Esophagus muscularis mucosa (tissue), 4 donors: ENCODE measurements at regions not wholly inside any gene's neighbourhood (a gene's known extent, or its start where the extent isn't known, plus 50 kb on each side); places are given as distances from the start of the nearest gene placed in this dataset.
A peak's percentile ranks its signal among the peaks of the same experiment; 100 is the strongest.

Experiments used
- DNase-seq: peaks from one replicate; pipeline ENCODE4 v3.0.0-alpha.2; 2017; ENCODE audit errors: extremely low spot score
- H3K27ac ChIP-seq, 4 donors: fragments of 200-600 bp; sonication (generic); replicated peaks in 1 of 4; 1 replicate in 3 of 4; 2 replicates in 1 of 4; pipeline ENCODE4 v1.5.1; 2016 to 2019; ENCODE audit warnings: mild to moderate bottlenecking in 1 of 4
- H3K27me3 ChIP-seq, 4 donors: fragments of 200-600 bp; sonication (generic); one replicate each; pipeline versions ENCODE4 v1.5.1 to v1.6.0; 2016 to 2019
- H3K36me3 ChIP-seq, 4 donors: fragments of 200-600 bp; sonication (generic); one replicate each; pipeline ENCODE4 v1.5.1; 2016 to 2019
- H3K4me1 ChIP-seq, 4 donors: fragments of 200-600 bp; sonication (generic); one replicate each; pipeline ENCODE4 v1.5.1; 2016 to 2019
- H3K4me3 ChIP-seq, 4 donors: fragments of 200-600 bp; sonication (generic); 1 replicate in 2 of 4; 2 replicates in 2 of 4; pipeline ENCODE4 v1.5.1; 2016 to 2019; ENCODE audit warnings: mild to moderate bottlenecking in 4 of 4, moderate library complexity in 1 of 4
- H3K9me3 ChIP-seq, 4 donors: fragments of 200-600 bp; sonication (generic); 1 replicate in 3 of 4; 2 replicates in 1 of 4; pipeline ENCODE4 v1.5.1; 2016 to 2019
- EP300 ChIP-seq: sonication (generic); formaldehyde crosslinking; IDR thresholded peaks from one replicate; pipeline ENCODE4 v1.6.1; 2017; ENCODE audit warnings: antibody characterized with exemption
- POLR2A ChIP-seq: fragments of 450-650 bp; IDR thresholded peaks from one replicate; pipeline ENCODE4 v1.6.1; 2017; ENCODE audit warnings: antibody characterized with exemption, moderate library complexity, mild to moderate bottlenecking, low read depth
- POLR2AphosphoS5 ChIP-seq, 2 donors: sonication (generic); formaldehyde crosslinking; IDR thresholded peaks; one replicate each; pipeline ENCODE4 v1.6.1; 2017; ENCODE audit warnings: antibody characterized with exemption in 2 of 2
- WGBS: methylation state at CpG from one replicate; pipeline ENCODE4 v1.1.5; 2018; 5-methylcytosine and 5-hydroxymethylcytosine counted together
- intact Hi-C: fragments of 100-400 bp; cut with DNase I; formaldehyde crosslinking; loops from one replicate; pipeline ENCODE4 v1.15.1; 2023
- TF ChIP-seq, protein P1 (sequence below), 3 experiments: fragments of 200-600 bp in 2 of 3; fragments of 450-650 bp in 1 of 3; sonication (generic) in 2 of 3; IDR thresholded peaks; one replicate each; pipeline ENCODE4 v1.5.1; 2017 to 2019; ENCODE audit warnings: antibody characterized with exemption in 3 of 3, mild to moderate bottlenecking in 2 of 3, moderate library complexity in 1 of 3

DNA sequence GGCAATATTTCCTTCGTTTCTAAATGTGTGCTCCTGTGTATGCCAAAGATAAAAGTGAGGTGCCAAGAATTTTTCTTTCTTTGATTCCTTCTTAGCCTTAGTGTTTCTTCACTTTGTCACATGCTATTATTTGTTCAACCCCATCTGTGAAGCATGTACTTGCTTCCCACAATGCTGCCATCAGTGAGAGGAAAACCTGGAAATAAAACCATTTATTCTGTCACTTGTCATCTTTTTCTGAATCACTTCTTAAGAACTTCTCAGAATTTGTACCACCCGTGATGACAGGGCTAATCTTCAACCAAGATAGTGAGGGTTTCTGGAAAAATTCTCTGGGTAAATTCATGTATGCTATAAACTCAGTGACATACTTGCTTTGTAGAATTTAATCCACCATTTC lies 450.1 kb downstream of the COL12A1 start:
- TF ChIP-seq, protein P1, sequence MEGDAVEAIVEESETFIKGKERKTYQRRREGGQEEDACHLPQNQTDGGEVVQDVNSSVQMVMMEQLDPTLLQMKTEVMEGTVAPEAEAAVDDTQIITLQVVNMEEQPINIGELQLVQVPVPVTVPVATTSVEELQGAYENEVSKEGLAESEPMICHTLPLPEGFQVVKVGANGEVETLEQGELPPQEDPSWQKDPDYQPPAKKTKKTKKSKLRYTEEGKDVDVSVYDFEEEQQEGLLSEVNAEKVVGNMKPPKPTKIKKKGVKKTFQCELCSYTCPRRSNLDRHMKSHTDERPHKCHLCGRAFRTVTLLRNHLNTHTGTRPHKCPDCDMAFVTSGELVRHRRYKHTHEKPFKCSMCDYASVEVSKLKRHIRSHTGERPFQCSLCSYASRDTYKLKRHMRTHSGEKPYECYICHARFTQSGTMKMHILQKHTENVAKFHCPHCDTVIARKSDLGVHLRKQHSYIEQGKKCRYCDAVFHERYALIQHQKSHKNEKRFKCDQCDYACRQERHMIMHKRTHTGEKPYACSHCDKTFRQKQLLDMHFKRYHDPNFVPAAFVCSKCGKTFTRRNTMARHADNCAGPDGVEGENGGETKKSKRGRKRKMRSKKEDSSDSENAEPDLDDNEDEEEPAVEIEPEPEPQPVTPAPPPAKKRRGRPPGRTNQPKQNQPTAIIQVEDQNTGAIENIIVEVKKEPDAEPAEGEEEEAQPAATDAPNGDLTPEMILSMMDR (IDR thresholded peaks at IDR 0.05) = no peak
- TF ChIP-seq EP300 = no peak
- TF ChIP-seq POLR2A = no peak
- TF ChIP-seq POLR2AphosphoS5 (IDR thresholded peaks at IDR 0.05) = no peak
- no peak for DNase-seq
- Histone ChIP-seq H3K36me3 (no peaks in the 10 kb centered on the region), H3K27ac (no peak overlapping the region), H3K4me3 (no peak overlapping the region), H3K27me3 (no peaks in the 10 kb centered on the region), H3K9me3 (no peaks in the 10 kb centered on the region), H3K4me1 (peaks cover 0 to 26% (median 16%) of the 10 kb centered on the region in 4 donors)
- intact Hi-C loops = no loop called here
- WGBS = 69% methylated on average over 2 of the region's 2 CpGs

DNA sequence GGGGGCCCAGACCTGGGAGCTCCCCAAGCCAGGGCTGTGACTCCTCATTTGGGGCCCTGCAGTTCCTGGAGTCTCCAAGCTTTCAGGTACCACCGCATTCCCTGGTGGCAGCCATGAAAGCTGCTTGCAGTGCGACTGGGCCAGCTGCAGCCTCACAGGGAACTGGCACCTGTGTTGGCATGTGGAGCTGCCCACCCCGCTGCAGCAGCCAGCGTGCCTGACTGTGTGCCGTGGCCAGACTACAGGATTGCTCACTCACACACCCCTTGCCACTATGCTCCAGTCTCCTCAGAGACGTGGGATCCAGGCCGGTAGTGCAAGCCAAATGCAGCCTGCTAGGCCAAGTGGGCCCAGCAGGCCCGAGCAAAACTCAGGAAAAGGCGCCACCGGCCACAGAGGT lies 450.7 kb downstream of the COL12A1 start:
- no peaks in the 10 kb centered on the region for H3K27me3 ChIP-seq
- intact Hi-C loops = no loop called here
- WGBS = 97% methylated on average over 7 of the region's 10 CpGs
- H3K4me3 ChIP-seq = no peak overlapping the region
- no peaks in the 10 kb centered on the region for H3K9me3 ChIP-seq
- TF ChIP-seq POLR2AphosphoS5 (IDR thresholded peaks at IDR 0.05) (no peak), EP300 (no peak), POLR2A (no peak)
- TF ChIP-seq, protein P1 (IDR thresholded peaks at IDR 0.05) = no peak
- no peak for DNase-seq
- no peaks in the 10 kb centered on the region for H3K36me3 ChIP-seq
- peaks cover 0 to 29% (median 18%) of the 10 kb centered on the region in 4 donors for H3K4me1 ChIP-seq
- no peak overlapping the region for H3K27ac ChIP-seq

DNA sequence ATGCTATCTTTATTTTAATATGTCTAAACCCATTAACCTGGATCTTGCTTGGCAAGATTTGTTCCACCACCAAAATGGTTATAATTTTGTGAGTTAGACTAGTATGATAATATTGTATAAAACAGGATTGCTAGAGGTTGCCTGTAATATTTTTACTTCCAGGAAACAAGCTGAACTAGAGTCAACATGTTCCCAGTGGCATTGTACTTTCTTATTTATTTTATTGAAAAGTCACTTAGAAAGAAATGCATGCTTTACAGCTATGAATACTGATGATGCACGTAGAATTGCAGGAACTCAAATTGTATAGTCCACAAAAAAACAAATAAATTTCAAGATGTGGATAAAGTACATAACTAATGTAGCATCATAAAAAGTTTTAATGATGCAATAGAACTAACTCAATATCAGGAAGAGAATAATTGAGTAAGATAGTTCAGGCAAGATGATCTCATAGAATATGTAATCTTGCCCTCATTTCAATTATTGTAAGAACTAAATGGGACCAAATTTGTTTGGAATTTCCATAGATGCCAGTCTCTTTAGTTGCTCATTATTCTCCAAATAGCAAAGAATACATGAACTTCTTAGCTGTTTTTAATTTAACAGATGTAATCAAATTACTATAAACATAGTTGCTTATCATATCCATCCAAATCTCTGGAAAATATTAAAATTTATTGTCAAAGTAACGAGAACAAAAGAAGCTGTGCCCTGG lies 451.8 kb downstream of the COL12A1 start:
- Histone ChIP-seq H3K4me3 (no peak overlapping the region), H3K4me1 (peaks cover 0 to 39% (median 22%) of the 10 kb centered on the region in 4 donors), H3K9me3 (no peaks in the 10 kb centered on the region), H3K36me3 (no peaks in the 10 kb centered on the region), H3K27ac (no peak overlapping the region), H3K27me3 (no peaks in the 10 kb centered on the region)
- TF ChIP-seq EP300 (no peak), POLR2A (no peak), POLR2AphosphoS5 (IDR thresholded peaks at IDR 0.05) (no peak)
- TF ChIP-seq, protein P1 (IDR thresholded peaks at IDR 0.05) = no peak
- intact Hi-C loops = no loop called here
- 80% methylated on average over 2 of the region's 2 CpGs for WGBS
- no peak for DNase-seq

DNA sequence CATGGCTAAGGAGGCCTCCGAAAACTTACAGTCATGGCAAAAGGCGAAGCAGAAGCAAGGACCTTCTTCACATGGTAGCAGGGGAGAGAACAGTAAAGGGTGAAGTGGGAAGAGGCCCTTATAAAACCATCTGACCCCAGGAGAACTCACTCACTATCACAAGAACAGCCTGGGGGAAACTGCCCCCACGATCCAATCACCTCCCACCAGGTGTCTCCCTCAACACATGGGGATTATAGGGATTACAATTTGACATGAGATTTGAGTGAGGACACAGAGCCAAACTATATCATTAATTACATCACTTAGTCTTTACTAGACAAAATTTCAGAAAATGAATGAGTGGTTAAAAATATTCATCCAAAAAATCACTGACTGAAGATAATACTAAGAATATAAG lies 453.6 kb downstream of the COL12A1 start:
- no peak for DNase-seq
- no peak overlapping the region for H3K4me3 ChIP-seq
- no peaks in the 10 kb centered on the region for H3K9me3 ChIP-seq
- no peak overlapping the region for H3K27ac ChIP-seq
- 78% methylated on average over 3 of the region's 3 CpGs for WGBS
- H3K36me3 ChIP-seq = no peaks in the 10 kb centered on the region
- H3K27me3 ChIP-seq = no peaks in the 10 kb centered on the region
- intact Hi-C loops = no loop called here
- TF ChIP-seq EP300 (no peak), POLR2AphosphoS5 (IDR thresholded peaks at IDR 0.05) (no peak), POLR2A (no peak)
- TF ChIP-seq, protein P1 (IDR thresholded peaks at IDR 0.05) = peak in 1 of 3 experiments; percentile 11
- peaks cover 0 to 38% (median 18%) of the 10 kb centered on the region in 4 donors for H3K4me1 ChIP-seq

DNA sequence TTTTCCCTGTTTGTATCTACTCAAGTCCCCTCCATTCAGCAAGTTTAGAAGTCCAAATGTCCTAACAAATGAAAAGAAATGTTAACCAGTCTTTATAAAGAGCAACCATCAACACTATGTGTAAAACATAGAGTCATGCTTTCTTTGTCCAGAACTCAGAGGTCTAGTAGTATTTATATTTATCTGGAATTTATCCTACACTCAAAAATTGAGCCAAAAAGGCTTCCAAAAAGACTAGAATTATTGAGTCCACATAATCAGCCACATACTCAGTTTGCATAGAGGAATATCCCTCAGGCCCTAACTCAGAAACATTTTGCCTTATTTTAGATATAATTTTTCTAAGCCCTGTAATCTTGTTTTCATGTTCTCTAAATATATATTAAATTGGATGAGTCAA lies 455.0 kb downstream of the COL12A1 start:
- H3K9me3 ChIP-seq = no peaks in the 10 kb centered on the region

More for the DNA sequence above, 455.0 kb downstream of the COL12A1 start:
- intact Hi-C loops = no loop called here
- Histone ChIP-seq H3K4me1 (peaks cover 0 to 23% (median 9%) of the 10 kb centered on the region in 4 donors), H3K36me3 (no peaks in the 10 kb centered on the region), H3K4me3 (no peak overlapping the region), H3K27me3 (no peaks in the 10 kb centered on the region), H3K27ac (no peak overlapping the region)
- no peak for TF ChIP-seq EP300
- no peak for TF ChIP-seq POLR2A
- TF ChIP-seq, protein P1 (IDR thresholded peaks at IDR 0.05) = no peak
- no peak for TF ChIP-seq POLR2AphosphoS5 (IDR thresholded peaks at IDR 0.05)
- no peak for DNase-seq
